H1 (cell line): ENCODE measurements at regions not wholly inside any gene's neighbourhood (a gene's known extent, or its start where the extent isn't known, plus 50 kb on each side); places are given as distances from the start of the nearest gene placed in this dataset.

Experiments used
- CTCF ChIA-PET: fragments of 300-600 bp; sonication (Branson Sonifier 250); formaldehyde crosslinking; loops from one replicate; lab custom pipeline; 2021; ENCODE audit not compliant: partially characterized antibody; lab: Charles Lee
- POLR2A ChIA-PET: fragments of 300-600 bp; sonication (Branson Sonifier 250); formaldehyde crosslinking; loops from one replicate; lab custom pipeline; 2021; ENCODE audit warnings: inconsistent platforms; ENCODE audit not compliant: partially characterized antibody; lab: Charles Lee
- DNase-seq, 2 experiments: peaks; one replicate each; pipeline versions ENCODE4 v3.0.0 to v3.0.0-alpha.2; 2010 to 2022; ENCODE audit warnings: low spot score in 2 of 2, low read depth in 1 of 2, mixed read lengths in 1 of 2
- FAIRE-seq: peaks from 2 replicates; lab custom pipeline; 2011; peaks lifted over from hg19 to GRCh38; lab: Jason Lieb, UNC
- H2AFZ ChIP-seq: 2 replicates; pipeline ENCODE4 v1.8.1; 2012; ENCODE audit warnings: low read length, inconsistent platforms
- H2AK5ac ChIP-seq: 2 replicates; pipeline ENCODE4 v1.6.1; 2013; ENCODE audit warnings: low read depth, low read length
- H2BK120ac ChIP-seq: replicated peaks from 2 replicates; pipeline ENCODE3; 2013; ENCODE audit warnings: low read depth, low read length, inconsistent platforms
- H2BK12ac ChIP-seq: 2 replicates; pipeline ENCODE4 v1.6.1; 2013; ENCODE audit warnings: low read depth, low read length
- H2BK15ac ChIP-seq: 2 replicates; pipeline ENCODE4 v1.6.1; 2013; ENCODE audit warnings: low read length
- H2BK20ac ChIP-seq: 2 replicates; pipeline ENCODE4 v1.6.1; 2013; ENCODE audit warnings: low read length
- H2BK5ac ChIP-seq: 2 replicates; pipeline ENCODE4 v1.6.1; 2013; ENCODE audit warnings: low read depth, low read length
- H3K14ac ChIP-seq: 2 replicates; pipeline ENCODE4 v1.6.1; 2013; ENCODE audit warnings: inconsistent platforms; ENCODE audit not compliant: insufficient read length
- H3K18ac ChIP-seq: 2 replicates; pipeline ENCODE4 v1.6.1; 2013; ENCODE audit warnings: low read length; ENCODE audit errors: extremely low read depth
- H3K23ac ChIP-seq: 2 replicates; pipeline ENCODE4 v1.6.1; 2013; ENCODE audit warnings: inconsistent platforms; ENCODE audit not compliant: insufficient read length
- H3K23me2 ChIP-seq: 2 replicates; pipeline ENCODE4 v1.6.1; 2013; ENCODE audit warnings: low read depth, low read length
- H3K27ac ChIP-seq: 2 replicates; pipeline ENCODE4 v1.6.1; 2011; ENCODE audit warnings: low read depth, low read length, inconsistent platforms
- H3K27me3 ChIP-seq, 4 experiments: replicated peaks in 1 of 4; 1 replicate in 1 of 4; 2 replicates in 3 of 4; pipeline versions ENCODE4 v1.6.1 to v1.8.1; 2011 to 2013; ENCODE audit warnings: low read length in 3 of 4, mild to moderate bottlenecking in 3 of 4, inconsistent platforms in 2 of 4, mixed read lengths in 2 of 4, moderate library complexity in 1 of 4; ENCODE audit not compliant: control insufficient read depth in 3 of 4, insufficient read depth in 3 of 4; ENCODE audit errors: extremely low read depth in 1 of 4
- H3K36me3 ChIP-seq, 4 experiments: 2 replicates each; pipeline versions ENCODE4 v1.6.1 to v1.8.1; 2011 to 2013; ENCODE audit warnings: mild to moderate bottlenecking in 4 of 4, low read length in 3 of 4, moderate library complexity in 2 of 4, control low read depth in 1 of 4, inconsistent platforms in 1 of 4; ENCODE audit not compliant: insufficient read depth in 4 of 4, control insufficient read depth in 2 of 4
- H3K4ac ChIP-seq: replicated peaks from 2 replicates; pipeline ENCODE3; 2013; ENCODE audit warnings: low read length, low read depth, mixed read lengths, inconsistent platforms; ENCODE audit not compliant: insufficient read length
- H3K4me1 ChIP-seq, 4 experiments: replicated peaks in 1 of 4; 1 replicate in 1 of 4; 2 replicates in 3 of 4; pipeline versions ENCODE4 v1.6.1 to v1.8.1; 2011 to 2013; ENCODE audit warnings: low read length in 3 of 4, inconsistent platforms in 2 of 4, mixed read lengths in 1 of 4; ENCODE audit not compliant: insufficient read depth in 4 of 4, control insufficient read depth in 3 of 4
- H3K4me2 ChIP-seq, 2 experiments: 2 replicates each; pipeline versions ENCODE4 v1.6.1 to v1.8.1; 2011 to 2013; ENCODE audit warnings: low read depth in 2 of 2, low read length in 2 of 2, control low read depth in 1 of 2, inconsistent platforms in 1 of 2, mild to moderate bottlenecking in 1 of 2; ENCODE audit not compliant: insufficient read depth in 1 of 2
- H3K4me3 ChIP-seq, 4 experiments: fragments of 200-600, 300-600 bp in 1 of 4; sonication (generic), shearing (Covaris generic), sonication (Bioruptor Twin) in 1 of 4; 2 replicates each; pipeline versions ENCODE4 v1.5.1 to v1.8.1; 2011 to 2016; ENCODE audit warnings: low read length in 4 of 4, low read depth in 3 of 4, control low read depth in 2 of 4, inconsistent platforms in 2 of 4, mild to moderate bottlenecking in 2 of 4, mixed read lengths in 1 of 4, moderate library complexity in 1 of 4; ENCODE audit not compliant: insufficient read depth in 2 of 4; ENCODE audit errors: extremely low read depth in 1 of 4
- H3K56ac ChIP-seq: replicated peaks from 2 replicates; pipeline ENCODE3; 2013; ENCODE audit warnings: low read depth, mild to moderate bottlenecking, mixed read lengths, low read length, inconsistent platforms; ENCODE audit not compliant: insufficient read length
- H3K79me1 ChIP-seq: 2 replicates; pipeline ENCODE4 v1.6.1; 2013; ENCODE audit warnings: low read depth, low read length, control low read depth
- H3K79me2 ChIP-seq, 2 experiments: 2 replicates each; pipeline versions ENCODE4 v1.6.1 to v1.8.1; 2012 to 2013; ENCODE audit warnings: low read length in 2 of 2, mild to moderate bottlenecking in 2 of 2, inconsistent platforms in 1 of 2; ENCODE audit not compliant: insufficient read depth in 2 of 2, control insufficient read depth in 1 of 2
- H3K9ac ChIP-seq, 4 experiments: replicated peaks in 1 of 4; 1 replicate in 1 of 4; 2 replicates in 3 of 4; pipeline versions ENCODE4 v1.6.1 to v1.8.1; 2011 to 2013; ENCODE audit warnings: low read depth in 3 of 4, low read length in 3 of 4, control low read depth in 2 of 4, mild to moderate bottlenecking in 2 of 4, moderate library complexity in 2 of 4, inconsistent platforms in 1 of 4; ENCODE audit errors: extremely low read depth in 1 of 4
- H3K9me3 ChIP-seq, 2 experiments: 2 replicates each; pipeline versions ENCODE4 v1.6.1 to v1.8.1; 2012 to 2013; ENCODE audit warnings: mild to moderate bottlenecking in 2 of 2, moderate library complexity in 2 of 2, control low read depth in 1 of 2, inconsistent platforms in 1 of 2, low read depth in 1 of 2, low read length in 1 of 2, mixed read lengths in 1 of 2; ENCODE audit not compliant: insufficient read depth in 2 of 2
- H4K20me1 ChIP-seq, 2 experiments: replicated peaks in 1 of 2; 2 replicates each; pipeline versions ENCODE3 to v1.8.1; 2011 to 2013; ENCODE audit warnings: inconsistent platforms in 2 of 2, low read length in 2 of 2, mild to moderate bottlenecking in 1 of 2; ENCODE audit not compliant: insufficient read depth in 2 of 2, control insufficient read depth in 1 of 2
- H4K5ac ChIP-seq: 2 replicates; pipeline ENCODE4 v1.6.1; 2013; ENCODE audit warnings: low read length, low read depth, mixed read lengths, inconsistent platforms; ENCODE audit not compliant: insufficient read length
- H4K8ac ChIP-seq: 2 replicates; pipeline ENCODE4 v1.8.0; 2013; ENCODE audit warnings: mild to moderate bottlenecking, moderate library complexity, low read length, inconsistent platforms; ENCODE audit not compliant: insufficient read depth; ENCODE audit errors: extremely low read depth
- H4K91ac ChIP-seq: replicated peaks from 2 replicates; pipeline ENCODE3; 2013; ENCODE audit warnings: low read length, mixed read lengths, inconsistent platforms; ENCODE audit not compliant: insufficient read length
- BACH1 ChIP-seq: IDR thresholded peaks from 2 replicates; pipeline ENCODE4 v1.6.1; 2012; ENCODE audit warnings: low read length, improper control_type of control experiment
- CHD1 ChIP-seq: IDR thresholded peaks from 2 replicates; pipeline ENCODE4 v1.6.1; 2012; ENCODE audit warnings: low read depth, low read length, improper control_type of control experiment
- EP300 ChIP-seq, 2 experiments: IDR thresholded peaks; 1 replicate in 1 of 2; 2 replicates in 1 of 2; pipeline ENCODE4 v1.6.1; 2011 to 2012; ENCODE audit warnings: low read depth in 2 of 2, low read length in 2 of 2, mild to moderate bottlenecking in 2 of 2, borderline replicate concordance in 1 of 2, inconsistent platforms in 1 of 2, moderate library complexity in 1 of 2
- GTF2F1 ChIP-seq: IDR thresholded peaks from 2 replicates; pipeline ENCODE4 v1.6.1; 2012; ENCODE audit warnings: low read depth, low read length, improper control_type of control experiment, borderline replicate concordance
- RBBP5 ChIP-seq: IDR thresholded peaks from 2 replicates; pipeline ENCODE4 v1.7.1; 2012; ENCODE audit warnings: low read depth, mild to moderate bottlenecking, inconsistent platforms, low read length, moderate library complexity, borderline replicate concordance
- SIN3A ChIP-seq, 2 experiments: IDR thresholded peaks in 1 of 2; conservative IDR thresholded peaks in 1 of 2; 2 replicates each; pipeline ENCODE4 v1.6.1; 2011 to 2012; ENCODE audit warnings: low read length in 2 of 2, improper control_type of control experiment in 1 of 2, low read depth in 1 of 2, mild to moderate bottlenecking in 1 of 2
- SP1 ChIP-seq: IDR thresholded peaks from 2 replicates; pipeline ENCODE4 v1.6.1; 2011; ENCODE audit warnings: low read depth, low read length
- WGBS, 2 experiments: shearing (Covaris generic) in 1 of 2; methylation state at CpG; one replicate each; pipeline versions ENCODE4 v1.1.6 to v1.1.7; 2013 to 2015; ENCODE audit warnings: low lambda C conversion rate in 2 of 2, mixed read lengths in 2 of 2, inconsistent platforms in 1 of 2, low coverage in 1 of 2, missing lambda C conversion rate in 1 of 2; ENCODE audit not compliant: insufficient replicate concordance in 2 of 2, insufficient coverage in 1 of 2, insufficient read length in 1 of 2; ENCODE audit errors: extremely low coverage in 1 of 2, missing lambda C conversion rate in 1 of 2; 5-methylcytosine and 5-hydroxymethylcytosine counted together

GRCh38 chr2:238710032-238710735 is 137.7 kb upstream of the TWIST2 start:
- CTCF ChIA-PET, result no interaction called here
- TF ChIP-seq SIN3A (conservative IDR thresholded peaks at IDR 0.05 in 1 of 2, IDR thresholded peaks at IDR 0.05 in 1 of 2; ENCODE audit: low read depth in 1 of 2, low read length in 2 of 2) (no peak), EP300 (IDR thresholded peaks at IDR 0.05; ENCODE audit: borderline replicate concordance in 1 of 2, low read depth in 2 of 2, low read length in 2 of 2) (no peak), CHD1 (no peak), GTF2F1 (no peak), SP1 (no peak), BACH1 (no peak), RBBP5 (no peak)

More at GRCh38 chr2:238710032-238710735, 137.7 kb upstream of the TWIST2 start:
- no peak overlapping the region for H2BK20ac ChIP-seq
- POLR2A ChIA-PET, result no interaction called here
- no peak overlapping the region for H3K9ac ChIP-seq
- DNase-seq (no peak), FAIRE-seq (no peak)
- H3K4me3 ChIP-seq, result no peak overlapping the region
- H2BK120ac ChIP-seq, result no peak overlapping the region
- no peak overlapping the region for H4K91ac ChIP-seq
- H2AFZ ChIP-seq, result no peak overlapping the region
- H3K79me2 ChIP-seq, result no peaks in the 10 kb centered on the region
- H3K56ac ChIP-seq, result no peak overlapping the region
- no peak overlapping the region for H2BK5ac ChIP-seq
- H4K20me1 ChIP-seq, result peaks cover 0 to 9% of the 10 kb centered on the region in 2 experiments
- no peak overlapping the region for H4K5ac ChIP-seq
- peaks cover 2% of the 10 kb centered on the region; the same call in 1 of the 2 replicates for H3K79me1 ChIP-seq
- H3K4ac ChIP-seq, result no peak overlapping the region
- H3K27ac ChIP-seq, result no peak overlapping the region
- peaks cover 10% of the 10 kb centered on the region; the same call in 1 of the 2 replicates for H3K23me2 ChIP-seq
- H2BK12ac ChIP-seq, result no peak overlapping the region
- H3K4me1 ChIP-seq, result no peaks in the 10 kb centered on the region; a peak in 1 of 7 replicates
- H3K9me3 ChIP-seq, result no peaks in the 10 kb centered on the region
- H3K14ac ChIP-seq, result no peak overlapping the region
- WGBS, 2 experiments, result 88% methylated on average over 1 of the region's 1 CpG; no CpG with 5 or more reads in 1 of the 2 experiments
- H3K18ac ChIP-seq, result no peak overlapping the region
- H3K27me3 ChIP-seq, result no peaks in the 10 kb centered on the region; a peak in 1 of 7 replicates
- no peak overlapping the region for H4K8ac ChIP-seq
- no peak overlapping the region for H2BK15ac ChIP-seq
- H3K4me2 ChIP-seq, result no peak overlapping the region
- H3K36me3 ChIP-seq, result no peaks in the 10 kb centered on the region
- no peak overlapping the region for H2AK5ac ChIP-seq
- no peak overlapping the region for H3K23ac ChIP-seq
